SJCRH30 (cell line): ENCODE measurements at regions not wholly inside any gene's neighbourhood (a gene's known extent, or its start where the extent isn't known, plus 50 kb on each side); places are given as distances from the start of the nearest gene placed in this dataset.

Experiments
- DNase-seq, 2 experiments: peaks; one replicate each; pipeline ENCODE4 v3.0.0-alpha.2; 2015 to 2020
- H3K27ac ChIP-seq: fragments of 250-450 bp; sonication (Bioruptor Pico); 2 replicates; pipeline ENCODE4 v1.5.1; 2020; ENCODE audit warnings: mild to moderate bottlenecking, moderate library complexity
- H3K27me3 ChIP-seq: fragments of 250-450 bp; sonication (Bioruptor Pico); 2 replicates; pipeline ENCODE4 v1.5.1; 2020; ENCODE audit warnings: mild to moderate bottlenecking, moderate library complexity
- H3K36me3 ChIP-seq: fragments of 250-450 bp; sonication (Bioruptor Pico); 2 replicates; pipeline ENCODE4 v1.5.1; 2020; ENCODE audit warnings: mild to moderate bottlenecking, moderate library complexity
- H3K4me1 ChIP-seq: fragments of 250-450 bp; sonication (Bioruptor Pico); 2 replicates; pipeline ENCODE4 v1.5.1; 2020; ENCODE audit warnings: mild to moderate bottlenecking, moderate library complexity
- H3K4me3 ChIP-seq: fragments of 250-450 bp; sonication (Bioruptor Pico); 2 replicates; pipeline ENCODE4 v1.5.1; 2020; ENCODE audit warnings: mild to moderate bottlenecking, moderate library complexity
- H3K9me3 ChIP-seq: fragments of 250-450 bp; sonication (Bioruptor Pico); replicated peaks from 2 replicates; pipeline ENCODE4 v1.5.1; 2020; ENCODE audit warnings: mild to moderate bottlenecking, moderate library complexity

DNA sequence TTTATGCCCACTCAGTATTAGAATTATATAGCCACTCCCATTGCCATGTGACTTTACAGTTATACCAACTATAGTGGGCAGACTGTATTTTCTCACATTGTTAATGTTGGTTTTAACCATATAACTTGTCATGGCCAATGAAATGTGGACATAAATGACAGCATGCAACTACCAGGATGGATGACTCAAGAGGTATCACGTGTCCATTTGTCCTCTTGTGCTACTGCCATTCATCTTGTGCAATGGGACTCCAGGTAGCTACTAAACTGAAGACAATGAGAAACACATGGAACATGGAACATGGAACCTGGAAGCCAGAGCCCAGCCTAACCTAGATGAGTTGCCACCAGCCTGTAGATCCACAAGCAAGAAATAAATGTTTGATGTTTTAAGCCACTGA, 242.7 kb upstream of the IPO5 start:
- H3K27ac ChIP-seq: no peak overlapping the region
- H3K4me3 ChIP-seq: no peak overlapping the region
- no peaks in the 10 kb centered on the region for H3K9me3 ChIP-seq
- H3K27me3 ChIP-seq: no peaks in the 10 kb centered on the region
- DNase-seq: no peak
- H3K4me1 ChIP-seq: no peaks in the 10 kb centered on the region
- no peaks in the 10 kb centered on the region for H3K36me3 ChIP-seq

DNA sequence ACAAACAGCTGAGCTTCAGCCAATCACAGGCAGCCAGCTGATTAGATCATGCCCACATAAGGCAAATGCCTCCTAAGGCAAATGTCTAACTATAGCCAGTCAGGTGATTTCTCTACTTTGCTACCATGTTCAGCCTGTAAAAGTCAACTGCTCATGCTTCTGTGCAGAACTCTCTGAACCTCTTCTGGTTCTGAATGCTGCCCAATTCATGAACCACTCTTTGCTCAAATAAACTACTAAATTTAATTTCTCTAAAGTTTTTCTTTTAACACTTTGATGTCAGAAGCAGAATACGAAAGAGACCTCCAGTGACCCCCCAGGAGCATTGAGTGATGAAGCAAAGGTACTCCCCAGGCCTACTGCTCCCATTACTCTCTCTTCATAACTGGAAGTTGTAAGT, 240.7 kb upstream of the IPO5 start:
- Histone ChIP-seq H3K4me3 (no peak overlapping the region), H3K27me3 (no peaks in the 10 kb centered on the region), H3K36me3 (no peaks in the 10 kb centered on the region), H3K27ac (no peak overlapping the region), H3K9me3 (no peaks in the 10 kb centered on the region), H3K4me1 (no peaks in the 10 kb centered on the region)
- no peak for DNase-seq

GRCh38 chr13:97715763-97716162, 237.7 kb upstream of the IPO5 start:
- Histone ChIP-seq H3K4me3 (no peak overlapping the region), H3K27me3 (no peaks in the 10 kb centered on the region), H3K9me3 (no peaks in the 10 kb centered on the region), H3K36me3 (no peaks in the 10 kb centered on the region), H3K4me1 (no peaks in the 10 kb centered on the region), H3K27ac (no peak overlapping the region)
- DNase-seq: no peak

- Histone ChIP-seq H3K36me3 (no peaks in the 10 kb centered on the region), H3K4me3 (no peak overlapping the region), H3K4me1 (no peaks in the 10 kb centered on the region), H3K27ac (no peak overlapping the region), H3K27me3 (no peaks in the 10 kb centered on the region), H3K9me3 (no peaks in the 10 kb centered on the region)
- DNase-seq: no peak
These were observed 236.7 kb upstream of the IPO5 start for GRCh38 chr13:97716746-97717145.

- Histone ChIP-seq H3K9me3 (no peaks in the 10 kb centered on the region), H3K36me3 (no peaks in the 10 kb centered on the region), H3K4me1 (no peaks in the 10 kb centered on the region), H3K27me3 (no peaks in the 10 kb centered on the region), H3K27ac (no peak overlapping the region), H3K4me3 (no peak overlapping the region)
- DNase-seq: no peak
These were observed 233.7 kb upstream of the IPO5 start for GRCh38 chr13:97719736-97720135.

GRCh38 chr13:97720896-97721295, 232.6 kb upstream of the IPO5 start:
- Histone ChIP-seq H3K4me3 (no peak overlapping the region), H3K4me1 (no peaks in the 10 kb centered on the region), H3K27me3 (no peaks in the 10 kb centered on the region), H3K9me3 (no peaks in the 10 kb centered on the region), H3K36me3 (no peaks in the 10 kb centered on the region), H3K27ac (no peak overlapping the region)
- DNase-seq: no peak

DNA sequence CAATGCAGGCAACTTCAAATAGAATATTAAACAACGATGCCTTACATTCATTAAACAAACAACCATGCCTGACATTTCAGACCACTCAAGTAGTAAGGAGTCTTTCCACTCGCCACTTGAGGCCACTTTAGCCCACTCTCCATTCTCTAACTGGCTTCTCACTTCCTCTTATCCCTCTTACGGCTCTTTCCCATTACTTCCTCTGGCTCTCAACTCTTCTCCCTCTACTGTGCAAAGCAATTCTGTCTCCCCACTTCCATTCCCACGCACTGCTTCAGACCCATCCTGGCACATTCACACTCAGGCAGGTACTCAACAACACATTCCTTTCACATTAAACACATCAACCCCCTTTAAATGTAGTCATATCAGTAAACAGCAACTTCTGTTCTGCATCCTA, 229.8 kb upstream of the IPO5 start:
- no peaks in the 10 kb centered on the region for H3K9me3 ChIP-seq
- no peak for DNase-seq
- no peak overlapping the region for H3K27ac ChIP-seq
- no peaks in the 10 kb centered on the region for H3K36me3 ChIP-seq
- H3K4me1 ChIP-seq: no peaks in the 10 kb centered on the region
- no peak overlapping the region for H3K4me3 ChIP-seq
- H3K27me3 ChIP-seq: no peaks in the 10 kb centered on the region

- H3K9me3 ChIP-seq: no peaks in the 10 kb centered on the region
These were observed 229.0 kb upstream of the IPO5 start for GRCh38 chr13:97724450-97724849.

DNA sequence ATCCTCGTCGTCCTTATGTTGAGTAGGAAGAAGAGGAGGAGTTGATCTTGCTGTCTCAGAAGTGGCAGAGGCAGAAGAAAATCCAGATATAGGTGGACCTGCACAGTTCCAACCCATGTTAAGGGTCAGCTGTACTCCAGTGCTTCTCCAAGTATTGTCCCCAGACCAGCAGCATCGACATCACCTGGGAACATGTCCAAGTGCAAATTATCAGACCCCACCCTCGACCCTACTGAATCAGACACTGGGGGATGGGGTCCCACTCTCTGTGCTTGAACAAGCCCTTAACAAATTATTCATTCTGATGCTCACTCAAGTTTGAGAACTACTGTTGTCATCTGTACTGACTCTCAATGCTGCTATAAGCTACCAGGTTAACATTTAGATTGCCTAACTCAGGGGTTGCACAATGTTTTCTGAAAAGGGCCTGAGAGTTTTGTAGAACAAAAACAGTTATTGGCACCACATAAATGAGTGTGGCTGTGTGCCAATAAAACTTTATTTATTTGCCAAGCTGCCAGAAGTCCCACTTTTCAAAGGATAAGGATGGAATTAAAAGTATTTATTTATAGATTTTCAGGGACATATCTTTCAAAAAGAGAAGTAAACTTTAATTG, 226.7 kb upstream of the IPO5 start:
- Histone ChIP-seq H3K36me3 (no peaks in the 10 kb centered on the region), H3K9me3 (no peaks in the 10 kb centered on the region), H3K4me3 (no peak overlapping the region), H3K4me1 (no peaks in the 10 kb centered on the region), H3K27ac (no peak overlapping the region), H3K27me3 (no peaks in the 10 kb centered on the region)
- DNase-seq: no peak

More at GRCh38 chr13:97724450-97724849, 229.0 kb upstream of the IPO5 start:
- DNase-seq: no peak
- Histone ChIP-seq H3K27me3 (no peaks in the 10 kb centered on the region), H3K4me1 (no peaks in the 10 kb centered on the region), H3K27ac (no peak overlapping the region), H3K36me3 (no peaks in the 10 kb centered on the region), H3K4me3 (no peak overlapping the region)

- Histone ChIP-seq H3K9me3 (no peaks in the 10 kb centered on the region), H3K27ac (no peak overlapping the region), H3K27me3 (no peaks in the 10 kb centered on the region), H3K4me1 (no peaks in the 10 kb centered on the region), H3K4me3 (no peak overlapping the region), H3K36me3 (no peaks in the 10 kb centered on the region)
- DNase-seq: no peak
These were observed 225.5 kb upstream of the IPO5 start for GRCh38 chr13:97727991-97728390.

GRCh38 chr13:97736436-97736835, 217.0 kb upstream of the IPO5 start:
- DNase-seq: no peak
- Histone ChIP-seq H3K9me3 (no peaks in the 10 kb centered on the region), H3K36me3 (no peaks in the 10 kb centered on the region), H3K4me3 (no peak overlapping the region), H3K4me1 (no peaks in the 10 kb centered on the region), H3K27ac (no peak overlapping the region), H3K27me3 (no peaks in the 10 kb centered on the region)

DNA sequence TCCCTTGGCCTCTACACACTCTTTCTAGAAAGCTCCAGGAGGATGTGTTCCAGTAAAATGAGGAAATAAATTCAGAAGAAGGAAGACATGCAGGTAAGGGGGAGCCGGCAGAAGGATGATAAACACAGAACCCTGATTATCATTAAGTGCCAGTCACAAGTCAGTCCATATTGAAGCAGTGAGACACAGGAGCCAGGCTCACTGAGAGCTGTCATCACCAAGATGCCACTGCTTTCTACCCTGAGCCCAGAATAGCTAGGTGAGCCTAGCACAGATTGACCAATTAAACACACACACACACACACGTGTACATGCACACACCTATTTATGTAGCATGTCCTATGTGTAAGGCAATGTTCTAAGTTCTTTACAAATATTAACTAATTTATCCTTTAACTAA, 211.4 kb upstream of the IPO5 start:
- Histone ChIP-seq H3K36me3 (no peaks in the 10 kb centered on the region), H3K27ac (no peak overlapping the region), H3K4me3 (no peak overlapping the region), H3K27me3 (no peaks in the 10 kb centered on the region), H3K4me1 (no peaks in the 10 kb centered on the region), H3K9me3 (no peaks in the 10 kb centered on the region)
- DNase-seq: no peak

GRCh38 chr13:97743938-97744337, 209.5 kb upstream of the IPO5 start:
- Histone ChIP-seq H3K27ac (no peak overlapping the region), H3K4me3 (no peak overlapping the region), H3K9me3 (no peaks in the 10 kb centered on the region), H3K27me3 (no peaks in the 10 kb centered on the region), H3K4me1 (no peaks in the 10 kb centered on the region), H3K36me3 (no peaks in the 10 kb centered on the region)
- no peak for DNase-seq

- no peak for DNase-seq
- Histone ChIP-seq H3K36me3 (no peaks in the 10 kb centered on the region), H3K27me3 (no peaks in the 10 kb centered on the region), H3K27ac (no peak overlapping the region), H3K4me1 (no peaks in the 10 kb centered on the region), H3K9me3 (no peaks in the 10 kb centered on the region), H3K4me3 (no peak overlapping the region)
These were observed 206.8 kb upstream of the IPO5 start for GRCh38 chr13:97746649-97747048.

GRCh38 chr13:97749174-97749573, 204.3 kb upstream of the IPO5 start:
- H3K27me3 ChIP-seq: no peaks in the 10 kb centered on the region
- no peaks in the 10 kb centered on the region for H3K4me1 ChIP-seq
- no peak overlapping the region for H3K4me3 ChIP-seq
- DNase-seq: peak in 1 of 2 experiments; percentile 10
- H3K27ac ChIP-seq: no peak overlapping the region
- no peaks in the 10 kb centered on the region for H3K9me3 ChIP-seq
- H3K36me3 ChIP-seq: no peaks in the 10 kb centered on the region

DNA sequence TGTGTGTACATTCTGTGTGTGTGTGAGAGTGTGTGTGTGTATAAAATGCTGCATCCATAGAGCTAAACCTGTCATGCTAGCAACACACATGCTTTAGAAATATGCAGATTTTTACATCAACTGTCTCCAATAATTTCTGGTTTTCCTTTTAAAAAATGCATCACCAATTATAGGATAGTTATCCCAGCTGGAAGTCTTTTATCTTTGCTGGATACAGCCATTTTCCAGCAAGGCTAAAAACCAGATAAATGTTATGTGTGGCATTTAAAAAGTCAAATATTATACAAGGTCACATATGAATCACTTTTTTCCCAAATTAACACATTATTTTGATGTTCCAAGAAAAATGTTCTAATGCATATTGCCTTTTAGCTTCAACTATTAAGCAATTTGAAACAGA, 202.0 kb upstream of the IPO5 start:
- Histone ChIP-seq H3K4me1 (no peaks in the 10 kb centered on the region), H3K9me3 (no peaks in the 10 kb centered on the region), H3K4me3 (no peak overlapping the region), H3K36me3 (no peaks in the 10 kb centered on the region), H3K27ac (no peak overlapping the region), H3K27me3 (no peaks in the 10 kb centered on the region)
- DNase-seq: no peak
